GM12878 (cell line): ENCODE measurements at regions not wholly inside any gene's neighbourhood (a gene's known extent, or its start where the extent isn't known, plus 50 kb on each side); places are given as distances from the start of the nearest gene placed in this dataset.

Experiments used
- ATAC-seq: fragments of 200-7000 bp; cut with Tn5 transposase; 3 replicates; pipeline ENCODE4 v1.9.1; 2020; ENCODE audit warnings: mild to moderate bottlenecking, moderate library complexity
- BruUV-seq: library from RNA; stranded (reverse); fragments of 400-500 nt; replicated peaks from 2 replicates; lab custom pipeline; 2021; lab: Mats Ljungman, UMichigan
- CTCF ChIA-PET: fragments of 300-600 bp; sonication (Branson Sonifier 250); formaldehyde crosslinking; extraction: SDS; loops from one replicate; lab custom pipeline; 2021; ENCODE audit warnings: inconsistent platforms; lab: Yijun Ruan, JAX
- POLR2A ChIA-PET: fragments of 350-600 bp; formaldehyde crosslinking; extraction: SDS; loops from one replicate; lab custom pipeline; 2021; ENCODE audit warnings: inconsistent platforms; lab: Charles Lee
- RAD21 ChIA-PET: fragments of 300-600 bp; sonication (Branson Sonifier 250); formaldehyde crosslinking; loops from one replicate; lab custom pipeline; 2023; ENCODE audit warnings: antibody characterized with exemption; ENCODE audit not compliant: unreplicated experiment; lab: Charles Lee
- SMC1A ChIA-PET: fragments of 300-600 bp; sonication (Branson Sonifier 250); formaldehyde crosslinking; loops from one replicate; lab custom pipeline; 2023; ENCODE audit not compliant: unreplicated experiment, uncharacterized antibody; lab: Charles Lee
- DNase-seq: peaks from one replicate; pipeline ENCODE4 v3.0.0-alpha.2; 2011; ENCODE audit warnings: low read depth, low spot score
- FAIRE-seq: peaks from 3 replicates; lab custom pipeline; 2011; peaks lifted over from hg19 to GRCh38; lab: Jason Lieb, UNC
- H2AFZ ChIP-seq: 2 replicates; pipeline ENCODE4 v1.6.0; 2011; ENCODE audit warnings: low read depth, low read length, control low read depth; ENCODE audit not compliant: control insufficient read depth
- H3K27ac ChIP-seq: 2 replicates; pipeline ENCODE4 v1.5.1; 2011; ENCODE audit warnings: control low read depth; ENCODE audit not compliant: control insufficient read depth, insufficient read depth
- H3K27me3 ChIP-seq, 2 experiments: replicated peaks in 1 of 2; 2 replicates each; pipeline versions ENCODE4 v1.6.0 to v1.6.1; 2011; ENCODE audit warnings: low read length in 1 of 2; ENCODE audit not compliant: control insufficient read depth in 2 of 2, insufficient read depth in 2 of 2
- H3K36me3 ChIP-seq, 2 experiments: 2 replicates each; pipeline ENCODE4 v1.5.1; 2011; ENCODE audit warnings: low read length in 1 of 2; ENCODE audit not compliant: control insufficient read depth in 2 of 2, insufficient read depth in 2 of 2
- H3K4me1 ChIP-seq: 2 replicates; pipeline ENCODE4 v1.6.1; 2011; ENCODE audit warnings: mild to moderate bottlenecking, low read length, moderate library complexity, mixed read lengths; ENCODE audit not compliant: control insufficient read depth, insufficient read depth
- H3K4me2 ChIP-seq: 2 replicates; pipeline ENCODE4 v1.6.0; 2011; ENCODE audit warnings: control low read depth; ENCODE audit not compliant: control insufficient read depth, insufficient read depth
- H3K4me3 ChIP-seq: fragments of 200-600 bp; sonication (generic); 2 replicates; pipeline ENCODE4 v1.5.1; 2016
- H3K79me2 ChIP-seq: 2 replicates; pipeline ENCODE4 v1.6.0; 2011; ENCODE audit warnings: low read length; ENCODE audit not compliant: control insufficient read depth, insufficient read depth
- H3K9ac ChIP-seq: 2 replicates; pipeline ENCODE4 v1.8.0; 2011; ENCODE audit warnings: low read length, control low read depth, mixed read lengths; ENCODE audit not compliant: control insufficient read depth, insufficient read depth
- H3K9me3 ChIP-seq: replicated peaks from 3 replicates; pipeline ENCODE4 v1.5.1; 2011; ENCODE audit warnings: mild to moderate bottlenecking, low read length; ENCODE audit not compliant: control insufficient read depth, insufficient read depth
- H4K20me1 ChIP-seq: 2 replicates; pipeline ENCODE4 v1.6.0; 2011; ENCODE audit not compliant: control insufficient read depth, insufficient read depth
- ATF2 ChIP-seq: IDR thresholded peaks from 2 replicates; pipeline ENCODE4 v1.6.1; 2012; ENCODE audit warnings: low read length, inconsistent platforms
- CEBPZ ChIP-seq: fragments of 150-350 bp; IDR thresholded peaks from 2 replicates; pipeline ENCODE4 v1.6.1; 2016; ENCODE audit warnings: low read depth, low read length
- HDGF ChIP-seq: fragments of 450-650 bp; IDR thresholded peaks from 2 replicates; pipeline ENCODE4 v1.6.1; 2016; ENCODE audit warnings: antibody characterized with exemption
- MLLT1 ChIP-seq: fragments of 450-650 bp; IDR thresholded peaks from 2 replicates; pipeline ENCODE4 v1.6.1; 2016; ENCODE audit warnings: mild to moderate bottlenecking
- RFX5 ChIP-seq: IDR thresholded peaks from 2 replicates; pipeline ENCODE4 v1.6.1; 2011; ENCODE audit warnings: low read depth, low read length, improper control_type of control experiment
- TARDBP ChIP-seq: IDR thresholded peaks from 2 replicates; pipeline ENCODE4 v1.6.1; 2016; ENCODE audit warnings: borderline replicate concordance
- TCF3 ChIP-seq: IDR thresholded peaks from 2 replicates; pipeline ENCODE4 v1.6.1; 2012; ENCODE audit warnings: low read depth, mild to moderate bottlenecking, low read length, borderline replicate concordance; ENCODE audit not compliant: insufficient read depth
- TCF7 ChIP-seq: IDR thresholded peaks from 2 replicates; pipeline ENCODE4 v1.6.1; 2014; ENCODE audit warnings: antibody characterized with exemption, borderline replicate concordance
- WGBS: methylation state at CpG from one replicate; pipeline ENCODE4 v1.1.6; 2016; ENCODE audit warnings: low lambda C conversion rate; ENCODE audit not compliant: insufficient replicate concordance, insufficient coverage; ENCODE audit errors: missing lambda C conversion rate; 5-methylcytosine and 5-hydroxymethylcytosine counted together
- in situ Hi-C: fragments of 300-500 bp; cut with MboI; formaldehyde crosslinking; loops from 9 replicates; pipeline ENCODE4 v1.14.3; 2018; ENCODE audit warnings: mixed read lengths
- intact Hi-C: fragments of 100-400 bp; cut with micrococcal nuclease; formaldehyde crosslinking; loops from one replicate; pipeline ENCODE4 v1.14.2; 2022; ENCODE audit not compliant: unreplicated experiment

- peak overlapping the region; percentile 70 for H3K4me3 ChIP-seq
- no peaks in the 10 kb centered on the region for H4K20me1 ChIP-seq
- DNase-seq (no peak), ATAC-seq (no peak), FAIRE-seq (no peak)
- in situ Hi-C loops: no loop called here
- RAD21 ChIA-PET: no interaction called here
- POLR2A ChIA-PET: no interaction called here
- H3K4me1 ChIP-seq: peaks cover 4% of the 10 kb centered on the region; the same call in 1 of the 2 replicates
- H3K79me2 ChIP-seq: no peaks in the 10 kb centered on the region
- TF ChIP-seq MLLT1 (no peak), TCF7 (no peak), CEBPZ (no peak), HDGF (no peak), RFX5 (no peak), TARDBP (no peak), TCF3 (no peak), ATF2 (no peak)
- intact Hi-C loops: no loop called here
- H3K9me3 ChIP-seq: no peaks in the 10 kb centered on the region; the same call in 2 of the 3 replicates
- peak overlapping the region; percentile 82 for H3K4me2 ChIP-seq
- CTCF ChIA-PET: no interaction called here
- no peak overlapping the region for H3K27ac ChIP-seq
- no peaks in the 10 kb centered on the region for H3K36me3 ChIP-seq
- WGBS: under 1% methylated on average over 19 of the region's 20 CpGs
- 0 out of 4 replicates have a peak, but pooled peaks cover 0 to 3% of the 10 kb centered on the region in 2 experiments for H3K27me3 ChIP-seq
- SMC1A ChIA-PET: no interaction called here
- no TSS peak for BruUV-seq
- peak overlapping the region; percentile 56 for H3K9ac ChIP-seq
- peak overlapping the region; percentile 90 for H2AFZ ChIP-seq
Measured at GRCh38 chr17:68101987-68102314, 66.4 kb downstream of the KPNA2 start.
